ENCODE measurements at regions not wholly inside any gene's neighbourhood (a gene's known extent, or its start where the extent isn't known, plus 50 kb on each side); places are given as distances from the start of the nearest gene placed in this dataset.
"Not testable (repeated sequence)": the region's sequence is repeated elsewhere in the genome, so short reads cannot be mapped to it uniquely, and the experiment has no call there.

- DNase-seq, result no peak
These were observed 50.0 kb upstream of the RASGRP1 start for GRCh38 chr15:38614621-38615020.

- no peak for DNase-seq
These were observed 53.2 kb upstream of the RASGRP1 start for GRCh38 chr15:38617831-38618230.

- no peak for DNase-seq
These were observed 53.8 kb upstream of the RASGRP1 start for GRCh38 chr15:38618242-38618955.

- DNase-seq, result no peak
These were observed 55.5 kb upstream of the RASGRP1 start for GRCh38 chr15:38620098-38620497.

- DNase-seq, result no peak
These were observed 56.4 kb upstream of the RASGRP1 start for GRCh38 chr15:38620851-38621594.

- DNase-seq, result no peak
These were observed 57.7 kb upstream of the RASGRP1 start for GRCh38 chr15:38622304-38622703.

GRCh38 chr15:38622908-38623307 lies 58.3 kb upstream of the RASGRP1 start:
- no peak for DNase-seq

GRCh38 chr15:38623744-38624143 lies 59.1 kb upstream of the RASGRP1 start:
- DNase-seq, result no peak

GRCh38 chr15:38624244-38625205 lies 59.9 kb upstream of the RASGRP1 start:
- no peak for DNase-seq

- DNase-seq, result no peak
These were observed 61.3 kb upstream of the RASGRP1 start for GRCh38 chr15:38625886-38626285.

- no peak for DNase-seq
These were observed 61.9 kb upstream of the RASGRP1 start for GRCh38 chr15:38626443-38627050.

- no peak for DNase-seq
These were observed 63.2 kb upstream of the RASGRP1 start for GRCh38 chr15:38627689-38628277.

- DNase-seq, result peak in 1 of 2 donors; percentile 18
These were observed 66.8 kb upstream of the RASGRP1 start for GRCh38 chr15:38631119-38632075.

GRCh38 chr15:38635170-38635569 lies 70.6 kb upstream of the RASGRP1 start:
- no peak for DNase-seq

- DNase-seq, result no peak
These were observed 72.0 kb upstream of the RASGRP1 start for GRCh38 chr15:38636597-38636996.

- no peak for DNase-seq
These were observed 73.5 kb upstream of the RASGRP1 start for GRCh38 chr15:38638126-38638525.

GRCh38 chr15:38638811-38639210 lies 74.2 kb upstream of the RASGRP1 start:
- no peak for DNase-seq

- no peak for DNase-seq
These were observed 78.2 kb upstream of the RASGRP1 start for GRCh38 chr15:38642689-38643270.

- not testable (repeated sequence) for DNase-seq
These were observed 79.7 kb upstream of the RASGRP1 start for GRCh38 chr15:38644353-38644752.

GRCh38 chr15:38646716-38647115 lies 82.1 kb upstream of the RASGRP1 start:
- no peak for DNase-seq

GRCh38 chr15:38647683-38648082 lies 83.1 kb upstream of the RASGRP1 start:
- DNase-seq, result no peak

Measured in activated CD4-positive, alpha-beta T cell treated with anti-CD3 and anti-CD28 coated beads for 4 hours (primary cell).